ENCODE measurements at regions not wholly inside any gene's neighbourhood (a gene's known extent, or its start where the extent isn't known, plus 50 kb on each side); places are given as distances from the start of the nearest gene placed in this dataset.
"Not testable (repeated sequence)": the region's sequence is repeated elsewhere in the genome, so short reads cannot be mapped to it uniquely, and the experiment has no call there.

GRCh38 chr4:128623508-128624215 lies 185.8 kb upstream of the JADE1 start:
- Histone ChIP-seq H3K27me3 (ENCODE audit: insufficient read depth, low read length, poor library complexity, severe bottlenecking) (no peaks in the 10 kb centered on the region), H3F3A (ENCODE audit: low read depth) (no peaks in the 10 kb centered on the region), H3K9me2 (replicated peaks; ENCODE audit: low read depth, low read length) (no peaks in the 10 kb centered on the region), H3K9ac (ENCODE audit: low read depth, low read length, poor library complexity, severe bottlenecking) (no peak overlapping the region), H3K4me2 (ENCODE audit: low read depth, low read length, poor library complexity, severe bottlenecking) (no peak overlapping the region), H3K36me3 (ENCODE audit: insufficient read depth, low read length) (no peaks in the 10 kb centered on the region), H3K4me1 (ENCODE audit: insufficient read depth, low read length, poor library complexity, severe bottlenecking) (no peaks in the 10 kb centered on the region), H4K20me1 (ENCODE audit: insufficient read depth, low read length, poor library complexity, severe bottlenecking) (no peaks in the 10 kb centered on the region), H3K9me3 (ENCODE audit: insufficient read depth, low read depth, low read length) (no peaks in the 10 kb centered on the region), H3K4me3 (ENCODE audit: low read length, poor library complexity, severe bottlenecking) (no peak overlapping the region), H2AFZ (ENCODE audit: low read length) (no peak overlapping the region), H3K79me2 (ENCODE audit: insufficient read depth, low read length) (no peaks in the 10 kb centered on the region)
- TF ChIP-seq CTCF (conservative IDR thresholded peaks at IDR 0.05; ENCODE audit: low read length) (no peak), EZH2phosphoT487 (IDR thresholded peaks at IDR 0.05; ENCODE audit: borderline replicate concordance) (no peak)

- H2AFZ ChIP-seq (ENCODE audit: low read length); H3K36me3 ChIP-seq (ENCODE audit: insufficient read depth, low read length); H3K9ac ChIP-seq (ENCODE audit: low read depth, low read length, poor library complexity, severe bottlenecking); H3K9me3 ChIP-seq (ENCODE audit: insufficient read depth, low read depth, low read length); H4K20me1 ChIP-seq (ENCODE audit: insufficient read depth, low read length, poor library complexity, severe bottlenecking); H3K4me1 ChIP-seq (ENCODE audit: insufficient read depth, low read length, poor library complexity, severe bottlenecking); H3K4me2 ChIP-seq (ENCODE audit: low read depth, low read length, poor library complexity, severe bottlenecking); H3K9me2 ChIP-seq (replicated peaks; ENCODE audit: low read depth, low read length); H3K27me3 ChIP-seq (ENCODE audit: insufficient read depth, low read length, poor library complexity, severe bottlenecking); H3K4me3 ChIP-seq (ENCODE audit: low read length, poor library complexity, severe bottlenecking); H3K79me2 ChIP-seq (ENCODE audit: insufficient read depth, low read length); H3F3A ChIP-seq (ENCODE audit: low read depth): not testable (repeated sequence)
Observed at GRCh38 chr4:128620279-128620965, 189.1 kb upstream of the JADE1 start.

GRCh38 chr4:128615197-128615596 lies 194.3 kb upstream of the JADE1 start:
- Histone ChIP-seq H3F3A (ENCODE audit: low read depth) (no peaks in the 10 kb centered on the region), H3K4me1 (ENCODE audit: insufficient read depth, low read length, poor library complexity, severe bottlenecking) (no peaks in the 10 kb centered on the region), H3K36me3 (ENCODE audit: insufficient read depth, low read length) (no peaks in the 10 kb centered on the region), H3K9me3 (ENCODE audit: insufficient read depth, low read depth, low read length) (no peaks in the 10 kb centered on the region), H3K4me3 (ENCODE audit: low read length, poor library complexity, severe bottlenecking) (no peak overlapping the region), H3K27me3 (ENCODE audit: insufficient read depth, low read length, poor library complexity, severe bottlenecking) (no peaks in the 10 kb centered on the region), H3K79me2 (ENCODE audit: insufficient read depth, low read length) (no peaks in the 10 kb centered on the region), H3K9me2 (replicated peaks; ENCODE audit: low read depth, low read length) (no peaks in the 10 kb centered on the region), H2AFZ (ENCODE audit: low read length) (no peak overlapping the region), H3K4me2 (ENCODE audit: low read depth, low read length, poor library complexity, severe bottlenecking) (no peak overlapping the region), H4K20me1 (ENCODE audit: insufficient read depth, low read length, poor library complexity, severe bottlenecking) (no peaks in the 10 kb centered on the region), H3K9ac (ENCODE audit: low read depth, low read length, poor library complexity, severe bottlenecking) (no peak overlapping the region)
- TF ChIP-seq CTCF (conservative IDR thresholded peaks at IDR 0.05; ENCODE audit: low read length) (no peak), EZH2phosphoT487 (IDR thresholded peaks at IDR 0.05; ENCODE audit: borderline replicate concordance) (no peak)
